GM21576 (cell line): ENCODE measurements at regions not wholly inside any gene's neighbourhood (a gene's known extent, or its start where the extent isn't known, plus 50 kb on each side); places are given as distances from the start of the nearest gene placed in this dataset.
"Not testable (repeated sequence)": the region's sequence is repeated elsewhere in the genome, so short reads cannot be mapped to it uniquely, and the experiment has no call there.

ENCODE experiments used
- ATAC-seq: cut with Tn5 transposase; IDR thresholded peaks from one replicate; pipeline ENCODE4 v1.9.1; 2021; ENCODE audit warnings: mild to moderate bottlenecking, moderate library complexity; ENCODE audit not compliant: unreplicated experiment

DNA sequence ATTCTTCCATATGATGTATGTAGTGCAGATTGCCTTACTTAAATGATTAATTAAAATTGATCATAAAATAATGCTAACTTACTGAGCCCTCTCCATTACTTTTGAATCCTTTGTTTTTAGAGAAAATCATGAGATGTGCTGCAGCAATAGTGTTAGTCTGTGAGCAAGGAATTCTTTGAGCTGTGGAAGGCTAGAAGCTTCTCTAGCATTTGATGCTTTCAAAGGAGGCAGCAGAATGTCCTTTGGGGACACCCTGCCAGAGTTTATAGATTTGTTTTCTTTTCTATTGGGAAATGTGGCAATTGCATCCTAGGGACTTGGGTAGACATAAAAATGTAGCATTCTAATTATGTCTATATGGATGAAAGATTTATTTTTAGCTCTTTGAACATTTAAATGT, 284.1 kb upstream of the SMIM30 start:
- no peak for ATAC-seq

DNA sequence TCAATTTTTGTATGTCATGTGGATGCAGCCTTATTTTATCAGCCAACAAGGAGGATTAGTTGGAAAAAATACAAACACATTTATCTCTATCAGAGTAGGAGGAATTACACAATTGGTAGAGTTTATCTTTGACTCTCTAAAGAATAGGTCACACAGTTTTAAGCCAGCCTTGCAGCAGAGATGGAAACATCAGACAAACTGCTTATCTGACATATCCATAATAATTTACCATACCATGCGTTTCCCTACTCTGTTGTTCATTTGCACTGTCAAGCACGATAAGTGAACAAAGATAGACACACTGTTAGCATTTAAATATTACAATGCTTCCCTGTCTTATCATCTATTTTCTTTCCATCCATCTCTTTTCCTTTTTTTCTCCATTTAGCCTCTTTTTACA, 283.7 kb upstream of the SMIM30 start:
- no peak for ATAC-seq

DNA sequence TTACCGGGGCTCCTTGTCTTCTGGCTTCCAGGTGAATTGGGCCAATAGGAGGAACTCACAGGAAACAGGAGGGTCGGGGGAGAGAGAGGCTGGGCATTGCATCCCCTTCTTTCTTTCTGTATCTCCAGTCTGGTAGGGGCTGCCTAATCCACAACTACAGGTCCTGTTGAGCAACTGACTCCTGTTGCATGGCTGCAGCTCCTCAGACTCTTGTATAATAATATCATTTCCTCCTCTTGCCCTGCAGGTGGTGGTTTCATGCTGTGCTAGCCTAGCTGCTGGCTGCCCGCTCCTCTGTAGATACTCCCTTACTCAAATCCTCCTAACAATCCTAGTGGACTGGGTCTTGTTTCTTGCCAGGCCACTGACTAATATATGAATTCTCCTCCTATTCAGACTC, 276.5 kb upstream of the SMIM30 start:
- ATAC-seq: no peak

DNA sequence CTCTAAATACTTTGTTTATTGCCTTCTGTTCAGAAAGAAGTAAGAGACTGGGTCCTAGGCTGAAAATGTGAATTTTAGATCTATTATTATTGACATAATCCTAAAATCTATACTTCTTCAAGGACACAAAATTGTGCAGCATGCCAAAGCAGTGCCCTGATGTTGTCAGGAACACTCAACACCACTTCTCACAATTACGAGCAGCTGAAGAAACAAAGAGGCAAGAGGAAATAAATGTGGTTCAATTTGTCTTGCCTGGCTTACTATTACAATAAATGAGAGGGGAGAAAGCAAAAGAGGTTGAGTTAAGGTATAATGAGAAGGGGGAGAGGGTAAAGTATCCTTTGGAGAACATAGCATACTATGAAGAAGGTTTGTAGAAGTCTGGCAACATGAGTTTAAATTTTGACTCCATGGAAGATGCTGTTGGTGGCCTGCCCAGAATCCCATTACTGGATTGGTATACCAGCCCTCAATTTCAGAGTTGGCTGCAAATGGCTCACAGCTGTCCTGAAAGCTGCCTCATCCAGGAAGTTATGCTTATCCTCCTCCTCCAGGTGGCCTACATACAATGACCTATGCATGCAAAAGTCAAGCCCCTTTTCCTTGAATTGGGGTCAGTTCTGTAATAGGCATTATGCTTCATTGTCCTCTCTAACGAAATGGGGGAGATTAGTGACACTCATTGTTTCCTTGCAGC, 274.6 kb upstream of the SMIM30 start:
- ATAC-seq: no peak

DNA sequence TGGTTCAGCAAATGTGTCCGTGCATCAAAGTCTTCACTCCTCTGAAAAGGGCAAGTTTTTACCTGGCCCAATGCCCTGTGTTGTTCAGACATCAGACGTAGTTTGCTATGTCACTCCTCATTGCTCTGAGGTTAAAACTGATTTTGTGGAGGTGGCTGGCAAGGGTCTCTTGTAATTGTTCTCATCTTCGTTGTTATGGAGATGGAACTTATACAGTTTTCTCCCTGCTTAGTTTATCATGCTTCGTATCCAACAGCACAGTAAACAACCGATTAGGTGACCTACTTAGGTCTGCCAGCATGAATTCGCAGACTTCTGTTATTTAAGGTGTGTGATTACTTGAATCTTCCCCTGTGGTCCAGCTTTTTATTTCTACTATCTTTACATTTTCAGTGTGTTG, 274.1 kb upstream of the SMIM30 start:
- ATAC-seq: no peak

DNA sequence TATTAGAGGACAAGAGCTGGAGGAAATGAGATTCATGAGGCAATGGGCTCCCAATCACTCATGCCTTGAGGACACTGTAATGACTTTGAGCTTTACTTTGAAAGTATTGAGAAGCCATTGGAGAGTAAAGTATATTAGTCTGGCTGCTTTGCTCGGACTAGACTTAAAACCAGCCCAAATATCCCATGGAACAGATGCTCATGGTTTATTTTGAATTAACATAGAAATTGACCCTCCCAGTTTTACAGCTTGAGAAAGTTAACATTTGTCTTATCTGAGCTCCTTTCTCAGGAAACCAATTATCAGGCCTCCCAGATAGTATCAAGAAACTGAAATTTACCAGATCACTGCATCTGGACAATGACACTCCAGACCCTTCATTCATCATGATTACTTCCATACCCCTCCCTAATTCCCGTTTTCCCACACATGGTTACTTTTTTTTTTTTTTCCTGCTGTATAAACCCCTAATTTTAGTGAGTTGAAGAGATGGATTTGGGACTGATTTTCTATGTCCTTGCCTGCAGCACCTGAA, 270.8 kb upstream of the SMIM30 start:
- ATAC-seq: no peak

DNA sequence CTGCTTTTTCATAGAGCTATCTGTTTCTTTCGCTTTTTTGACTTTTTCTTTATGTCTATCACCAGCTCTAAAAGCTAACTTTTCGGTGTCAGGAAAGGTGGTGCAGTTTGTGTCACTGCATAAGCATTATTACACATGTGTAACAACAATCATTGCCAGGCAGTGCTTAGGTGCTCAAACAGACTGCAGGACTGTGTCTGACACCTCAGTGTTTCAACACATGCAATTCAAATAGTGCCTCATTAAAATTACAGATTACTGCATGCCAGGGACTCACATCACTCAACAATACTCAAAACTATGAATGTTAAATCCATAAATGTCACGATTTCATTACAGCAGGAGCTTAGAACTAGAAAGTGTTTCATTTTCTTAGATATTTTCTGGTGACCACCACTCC, 265.3 kb upstream of the SMIM30 start:
- ATAC-seq: no peak

DNA sequence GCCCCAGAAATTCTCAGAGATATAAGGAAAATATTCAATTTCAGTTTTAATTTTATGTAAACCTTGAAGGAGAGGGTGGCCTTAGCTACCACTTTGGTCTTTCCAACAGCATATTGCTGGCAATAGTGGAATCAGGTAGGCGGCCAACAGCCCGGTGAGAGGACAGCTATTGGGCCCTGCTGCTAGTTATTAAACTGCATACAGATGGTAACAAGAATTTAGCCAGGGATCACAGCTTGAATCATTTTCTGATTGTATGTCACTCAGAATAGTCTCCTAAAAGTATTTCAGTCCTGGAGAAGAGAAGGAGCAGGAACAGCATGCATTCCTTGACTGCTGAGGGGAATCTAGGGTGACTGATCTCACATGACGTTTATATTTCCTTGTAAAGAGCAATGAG, 261.4 kb upstream of the SMIM30 start:
- no peak for ATAC-seq

DNA sequence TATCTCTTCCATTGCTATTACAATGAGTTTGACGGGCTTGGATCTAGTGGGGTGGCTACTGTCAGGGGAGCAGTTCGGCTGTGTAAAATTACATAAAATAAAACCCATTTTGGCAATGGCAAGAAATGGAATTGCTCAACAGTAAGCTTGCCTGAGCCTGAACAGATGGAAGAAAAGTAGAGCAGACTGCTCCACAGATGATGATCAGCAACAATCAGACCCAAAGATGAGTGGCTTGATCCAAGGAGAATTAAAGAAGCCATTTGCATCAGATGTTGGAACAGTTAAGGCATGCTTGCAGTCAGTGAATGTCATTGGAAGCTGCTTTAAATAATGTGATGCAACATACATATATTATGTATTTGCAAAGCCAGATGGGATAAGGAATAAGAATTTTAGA, 256.6 kb upstream of the SMIM30 start:
- no peak for ATAC-seq

DNA sequence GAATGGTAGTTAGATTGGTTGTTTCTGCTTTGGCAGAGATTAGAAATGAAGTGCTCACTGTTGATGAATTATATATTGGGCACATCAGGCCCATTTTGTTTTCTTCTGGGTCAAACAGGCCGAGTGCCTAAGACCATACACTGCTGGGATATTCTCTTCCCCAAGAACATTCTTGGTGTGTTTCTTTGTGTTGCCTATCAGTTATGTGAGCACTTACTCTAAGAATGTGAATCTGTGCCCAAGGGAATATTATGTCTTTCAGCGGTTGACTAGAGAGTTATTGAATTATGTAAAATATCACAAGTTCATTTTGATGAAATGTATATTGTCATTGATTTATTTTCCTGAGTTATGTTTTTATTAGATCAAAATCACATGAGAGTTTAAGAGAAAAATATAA, 255.5 kb upstream of the SMIM30 start:
- ATAC-seq: no peak

DNA sequence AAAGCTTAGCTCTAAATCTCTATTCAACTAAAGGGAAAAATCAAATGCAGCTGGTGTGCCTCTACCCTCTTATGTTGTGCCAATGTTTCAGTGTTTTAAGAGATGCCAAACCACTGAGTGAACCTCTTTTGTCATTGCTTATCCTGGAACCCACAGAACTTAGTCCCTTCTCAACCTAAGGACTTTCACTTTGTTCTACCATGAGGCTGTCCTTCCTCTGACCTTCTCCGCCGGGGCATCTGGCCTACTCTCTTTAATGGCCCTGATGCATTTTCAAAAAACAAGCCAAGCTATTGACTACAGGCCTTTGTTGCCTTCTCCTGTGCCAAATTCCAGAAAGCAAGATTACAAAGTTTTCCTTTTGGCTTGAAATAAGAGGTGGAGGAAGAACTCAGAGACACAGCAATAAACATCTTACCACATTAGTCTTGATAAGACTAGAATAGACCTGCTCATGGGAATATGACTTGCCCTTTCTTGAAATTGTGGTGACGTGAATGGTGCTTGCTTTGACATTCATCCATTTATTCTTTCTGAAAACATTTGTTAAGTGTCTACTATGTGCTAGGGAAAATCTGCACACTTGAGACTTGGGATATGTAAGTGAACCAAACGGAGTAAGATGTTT, 253.2 kb upstream of the SMIM30 start:
- ATAC-seq: no peak

DNA sequence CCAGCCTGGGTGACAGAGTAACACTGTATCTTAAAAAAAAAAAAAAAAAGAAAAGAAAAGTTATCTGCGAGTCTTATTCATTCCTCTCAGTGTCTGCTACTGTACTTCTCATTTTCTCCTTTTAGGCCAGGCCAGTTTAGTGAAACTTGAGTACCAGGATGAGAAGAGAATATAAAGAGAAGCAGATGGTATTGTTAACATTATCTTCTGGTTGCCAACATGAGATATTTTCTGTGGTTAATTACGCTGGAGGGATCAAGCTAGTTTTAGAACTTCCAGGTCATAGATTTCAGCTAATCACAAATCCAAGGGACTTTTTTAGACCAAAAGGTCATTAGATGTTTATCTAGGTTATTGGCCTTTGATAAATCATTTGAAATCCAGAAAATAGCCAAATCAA, 252.6 kb upstream of the SMIM30 start:
- no peak for ATAC-seq

DNA sequence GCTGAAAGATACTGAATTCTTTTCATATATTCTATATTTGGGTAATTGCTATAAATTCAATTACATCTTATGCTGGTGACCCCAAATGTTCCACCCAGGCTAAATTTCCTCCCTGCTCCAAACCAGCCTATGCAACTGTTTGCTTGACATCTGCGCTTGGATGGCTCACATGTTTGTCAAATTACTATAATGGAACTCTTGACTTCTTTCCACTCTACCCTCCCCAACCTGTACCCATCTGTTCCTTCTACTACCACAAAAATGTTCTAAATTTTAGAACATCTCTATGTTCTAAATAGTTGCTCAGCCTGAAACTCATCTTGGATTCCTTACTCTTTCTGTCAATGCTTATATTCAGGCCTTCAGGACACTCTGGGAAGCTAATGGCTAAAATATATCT, 249.9 kb upstream of the SMIM30 start:
- ATAC-seq: no peak

DNA sequence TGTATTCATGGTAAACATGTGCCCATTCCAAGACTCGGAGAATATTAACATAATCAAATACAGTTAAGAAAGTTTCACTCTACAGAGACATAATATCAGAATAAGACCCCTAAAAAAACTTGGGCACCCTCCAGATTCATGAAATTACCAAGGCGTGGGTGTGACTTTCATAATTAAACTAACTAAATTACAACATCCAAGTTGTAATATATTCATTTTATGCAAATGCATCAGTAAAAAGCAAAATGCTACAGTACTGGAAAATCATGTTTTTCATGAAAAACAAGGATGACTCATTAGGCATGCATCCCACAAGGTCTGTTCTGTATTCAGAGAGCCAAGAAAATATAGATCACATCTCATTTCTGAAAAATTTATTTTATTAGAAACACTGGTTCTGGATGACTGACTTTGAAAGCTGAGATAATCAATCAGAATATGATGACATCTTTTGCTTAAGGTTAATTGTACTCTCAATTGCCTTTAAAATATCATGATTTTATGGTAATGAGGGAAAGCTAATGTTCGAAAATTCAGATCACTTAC, 248.8 kb upstream of the SMIM30 start:
- no peak for ATAC-seq

DNA sequence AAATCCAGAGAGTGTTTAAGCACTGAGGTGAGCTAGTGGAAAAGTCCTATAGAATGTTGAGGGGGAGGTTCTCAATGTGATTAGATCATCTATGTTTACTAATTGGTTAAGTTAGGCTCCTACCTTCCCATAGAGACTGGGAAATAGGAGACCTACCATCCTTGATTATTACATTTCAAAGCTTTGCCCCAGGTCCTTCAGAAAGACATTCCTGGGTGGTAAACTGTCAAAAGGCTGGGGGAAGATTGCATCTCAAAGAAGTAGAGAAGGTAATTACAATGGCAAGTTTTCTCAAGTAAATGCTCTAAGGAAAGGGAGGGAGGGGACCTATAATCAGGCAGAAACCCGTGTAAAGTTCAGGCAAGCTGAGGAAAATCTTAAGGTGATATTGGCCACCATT, 247.8 kb upstream of the SMIM30 start:
- no peak for ATAC-seq

DNA sequence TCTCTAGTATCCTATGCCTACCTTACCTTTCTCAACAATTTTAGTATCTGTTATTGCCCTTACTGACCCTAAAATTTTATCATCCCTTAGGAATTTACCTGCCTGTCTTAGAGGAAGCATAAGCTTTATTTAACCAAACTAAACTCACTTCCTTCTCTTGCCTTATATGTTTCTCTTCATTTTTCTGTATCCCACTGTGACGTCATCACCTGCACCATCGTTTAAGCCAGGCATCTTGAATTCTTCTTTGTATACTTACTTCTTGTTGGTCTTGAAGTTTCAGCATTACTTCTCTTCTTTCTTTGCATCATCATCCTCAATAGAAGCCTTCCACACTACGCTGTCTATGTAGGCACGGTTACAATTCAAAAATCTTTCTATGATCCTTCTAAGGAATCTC, 231.0 kb upstream of the SMIM30 start:
- no peak for ATAC-seq

DNA sequence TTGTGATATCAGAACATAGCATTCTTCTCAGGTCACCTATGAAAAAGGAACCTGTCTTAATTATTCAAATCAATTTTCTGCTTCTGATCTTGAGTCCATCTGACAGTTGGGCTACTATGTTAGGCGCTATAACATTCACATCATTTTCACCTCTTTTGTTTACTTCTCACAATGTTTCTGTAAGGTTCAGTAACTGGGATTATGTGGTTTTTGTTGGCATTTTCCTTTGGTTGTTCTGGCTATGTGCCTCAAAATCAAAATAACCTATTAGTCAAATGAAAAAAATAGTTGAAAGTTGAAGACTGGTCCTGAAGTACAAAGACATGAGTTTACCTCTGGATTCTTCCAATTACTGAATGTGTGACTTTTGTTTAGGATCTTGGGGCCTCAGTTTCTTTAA, 221.3 kb upstream of the SMIM30 start:
- ATAC-seq: no peak

DNA sequence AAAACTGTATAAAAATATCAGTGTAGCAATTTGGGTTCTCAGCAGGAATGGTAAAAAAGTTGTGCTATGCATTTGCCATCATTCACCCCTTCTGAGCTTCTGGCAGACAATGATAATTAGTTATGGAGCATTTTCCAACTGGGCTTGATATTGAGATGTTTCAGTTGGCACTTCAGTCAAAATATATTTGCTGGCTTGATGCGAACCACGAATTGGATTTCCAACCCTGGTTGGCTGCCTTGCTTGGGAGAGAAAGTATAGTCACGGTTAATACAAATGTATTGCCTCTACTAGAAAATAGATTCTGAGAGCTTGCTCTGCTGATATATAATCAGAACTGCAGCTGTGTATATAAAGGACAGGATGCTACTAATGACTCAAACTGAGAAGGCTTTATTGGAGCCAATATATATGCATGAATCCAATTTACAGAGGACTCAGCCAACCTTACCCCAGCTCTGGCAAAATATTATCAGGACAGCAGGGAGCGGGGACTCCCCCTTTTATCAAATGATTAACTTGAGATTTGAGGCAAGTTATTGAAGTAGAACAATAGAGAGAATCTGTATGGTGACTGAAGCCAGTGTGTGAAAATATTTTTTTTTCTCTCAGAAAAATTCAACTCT, 219.8 kb upstream of the SMIM30 start:
- no peak for ATAC-seq

DNA sequence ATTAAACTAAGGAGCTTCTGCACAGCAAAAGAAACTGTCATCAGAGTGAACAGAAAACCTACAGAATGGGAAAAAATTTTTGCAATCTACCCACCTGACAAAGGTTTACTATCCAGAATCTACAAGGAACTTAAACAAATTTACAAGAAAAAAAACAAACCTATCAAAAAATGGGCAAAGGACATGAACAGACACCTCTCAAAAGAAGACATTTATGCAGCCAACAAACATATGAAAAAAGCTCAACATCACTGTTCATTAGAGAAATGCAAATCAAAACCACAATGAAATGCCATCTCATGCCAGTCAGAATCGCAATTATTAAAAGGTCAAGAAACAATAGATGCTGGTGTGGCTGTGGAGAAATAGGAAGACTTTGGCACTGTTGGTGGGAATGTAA, 218.5 kb upstream of the SMIM30 start:
- ATAC-seq: not testable (repeated sequence)

DNA sequence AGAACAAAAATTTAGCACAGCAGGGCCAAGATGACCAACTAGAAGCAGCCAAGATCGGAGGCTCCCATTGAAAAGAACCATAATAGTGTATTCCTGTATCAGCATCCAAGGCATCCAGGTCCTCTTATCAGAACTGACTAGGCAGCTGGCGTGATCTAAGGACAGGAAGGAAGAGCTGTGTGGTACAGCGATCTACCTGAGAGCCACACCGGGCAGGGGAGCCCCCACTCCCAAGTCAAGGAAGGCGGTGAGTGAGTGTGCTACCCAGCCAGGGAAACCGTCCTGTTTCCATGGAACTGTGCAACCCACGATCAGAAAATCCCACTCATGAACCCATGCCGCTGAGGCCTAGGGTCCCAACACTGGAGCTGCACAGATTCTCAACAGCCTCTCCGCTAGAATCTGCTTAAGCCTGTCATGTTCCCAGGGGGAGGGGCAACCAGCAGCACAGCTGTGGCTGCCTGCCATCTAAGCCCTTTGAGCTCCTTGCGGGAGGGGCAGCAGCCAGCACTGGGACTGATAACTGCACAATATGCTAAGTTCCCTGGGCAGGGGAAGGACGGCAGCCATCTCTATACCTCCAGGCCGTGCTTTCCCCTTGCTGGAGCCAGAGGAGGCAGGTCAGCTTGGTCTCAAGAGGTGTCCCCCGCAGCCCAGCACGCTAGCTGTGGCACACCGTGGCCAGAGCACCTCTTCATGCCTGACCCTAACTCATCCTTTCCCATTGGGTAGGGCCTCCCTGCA, 213.0 kb upstream of the SMIM30 start:
- no peak for ATAC-seq

DNA sequence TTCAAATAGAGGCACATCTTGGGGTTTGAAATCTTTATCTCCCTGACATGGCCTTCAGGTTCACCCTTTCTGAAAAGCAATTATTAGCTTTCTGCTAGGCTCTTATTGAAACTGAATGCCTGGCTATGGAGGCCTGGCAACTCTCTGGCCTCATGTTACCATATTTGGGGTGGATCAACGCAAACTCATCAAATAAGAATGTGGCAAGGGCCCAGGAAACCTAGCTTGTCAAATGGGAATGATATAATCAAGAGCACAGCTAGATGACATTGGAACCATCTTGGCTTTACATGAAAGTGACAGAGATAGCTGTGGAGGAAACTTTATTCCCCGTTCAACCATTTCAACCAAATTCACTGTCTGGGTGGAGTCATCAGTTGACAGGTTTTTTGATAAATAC, 202.8 kb upstream of the SMIM30 start:
- ATAC-seq: no peak
